ENCODE measurements at regions not wholly inside any gene's neighbourhood (a gene's known extent, or its start where the extent isn't known, plus 50 kb on each side); places are given as distances from the start of the nearest gene placed in this dataset.

GRCh38 chr13:50141375-50141975 is 126.2 kb downstream of the KCNRG start:
- Histone ChIP-seq H3K4me1 (ENCODE audit: control insufficient read depth, insufficient read depth, low read length) (no peaks in the 10 kb centered on the region), H4K8ac (ENCODE audit: low read depth in 2 of 2, low read length in 2 of 2) (no peak overlapping the region; a peak in 1 of 4 replicates), H2AK5ac (ENCODE audit: low read depth, low read length) (no peak overlapping the region), H2BK120ac (ENCODE audit: low read depth, low read length) (no peak overlapping the region), H2AFZ (replicated peaks; ENCODE audit: low read length, poor library complexity) (no peak overlapping the region), H3K27me3 (ENCODE audit: control insufficient read depth, insufficient read depth, low read length) (no peaks in the 10 kb centered on the region), H4K91ac (ENCODE audit: insufficient read depth, low read depth, low read length) (no peak overlapping the region), H3K9me1 (ENCODE audit: insufficient read depth, low read length) (no peaks in the 10 kb centered on the region), H3K27ac (ENCODE audit: insufficient read depth, low read length) (no peak overlapping the region), H3K4me2 (ENCODE audit: low read depth, low read length) (peak overlapping the region; percentile 65; the same call in 1 of the 2 replicates), H3K4me3 (ENCODE audit: insufficient read depth, low read depth, low read length) (no peak overlapping the region), H3K14ac (replicated peaks; ENCODE audit: low read depth, low read length) (no peak overlapping the region), H3K9me3 (ENCODE audit: control insufficient read depth, insufficient read depth, low read length) (no peaks in the 10 kb centered on the region), H3K9ac (ENCODE audit: low read depth, low read length) (no peak overlapping the region), H3K4ac (ENCODE audit: low read depth, low read length) (no peak overlapping the region), H3K56ac (ENCODE audit: extremely low read depth, insufficient read depth, low read length) (no peak overlapping the region), H3K23ac (ENCODE audit: low read depth, low read length) (no peak overlapping the region), H2BK20ac (ENCODE audit: low read depth, low read length) (no peak overlapping the region), H2AK9ac (replicated peaks; ENCODE audit: low read depth, low read length, poor library complexity) (no peak overlapping the region), H4K20me1 (ENCODE audit: insufficient read depth, low read length) (no peaks in the 10 kb centered on the region), H3K79me1 (ENCODE audit: low read depth in 1 of 2, low read length in 2 of 2) (no peaks in the 10 kb centered on the region), H2BK5ac (ENCODE audit: low read depth, low read length, poor library complexity, severe bottlenecking) (no peak overlapping the region), H4K5ac (ENCODE audit: low read depth, low read length) (no peak overlapping the region), H2BK15ac (ENCODE audit: low read depth, low read length) (no peak overlapping the region), H3K18ac (ENCODE audit: low read depth, low read length) (no peak overlapping the region), H3K36me3 (ENCODE audit: control insufficient read depth, insufficient read depth, low read length) (no peaks in the 10 kb centered on the region)
- no CpG with 5 or more reads among the region's 2 CpGs for WGBS, 2 experiments (ENCODE audit: extremely low coverage in 2 of 2, insufficient read length in 1 of 2)
- dilution Hi-C loops (cut with HindIII; ENCODE audit: low sequenced_read_pairs, unreplicated experiment) (no loop called here), intact Hi-C loops (cut with micrococcal nuclease) (no loop called here), in situ Hi-C loops (cut with MboI; ENCODE audit: low sequenced_read_pairs) (no loop called here)
- TF ChIP-seq, protein P1, sequence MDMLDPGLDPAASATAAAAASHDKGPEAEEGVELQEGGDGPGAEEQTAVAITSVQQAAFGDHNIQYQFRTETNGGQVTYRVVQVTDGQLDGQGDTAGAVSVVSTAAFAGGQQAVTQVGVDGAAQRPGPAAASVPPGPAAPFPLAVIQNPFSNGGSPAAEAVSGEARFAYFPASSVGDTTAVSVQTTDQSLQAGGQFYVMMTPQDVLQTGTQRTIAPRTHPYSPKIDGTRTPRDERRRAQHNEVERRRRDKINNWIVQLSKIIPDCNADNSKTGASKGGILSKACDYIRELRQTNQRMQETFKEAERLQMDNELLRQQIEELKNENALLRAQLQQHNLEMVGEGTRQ (IDR thresholded peaks at IDR 0.05; ENCODE audit: low read depth, low read length) = no peak
- no peak for TF ChIP-seq BHLHE40 (IDR thresholded peaks at IDR 0.05; ENCODE audit: low read depth, low read length)
- no peak for TF ChIP-seq RCOR1 (IDR thresholded peaks at IDR 0.05; ENCODE audit: insufficient replicate concordance, low read length)
- TF ChIP-seq RFX5 (IDR thresholded peaks at IDR 0.05; ENCODE audit: low read depth, low read length) = no peak
- TF ChIP-seq CHD1 (IDR thresholded peaks at IDR 0.05; ENCODE audit: low read depth, low read length) = no peak
- TF ChIP-seq CEBPB (IDR thresholded peaks at IDR 0.05; ENCODE audit: low read depth, low read length) = no peak
- no peak for TF ChIP-seq MAZ (IDR thresholded peaks at IDR 0.05; ENCODE audit: borderline replicate concordance, low read depth, low read length)
- no peak for TF ChIP-seq POLR2A (IDR thresholded peaks at IDR 0.05; ENCODE audit: low read depth, low read length)
- TF ChIP-seq, protein P2, sequence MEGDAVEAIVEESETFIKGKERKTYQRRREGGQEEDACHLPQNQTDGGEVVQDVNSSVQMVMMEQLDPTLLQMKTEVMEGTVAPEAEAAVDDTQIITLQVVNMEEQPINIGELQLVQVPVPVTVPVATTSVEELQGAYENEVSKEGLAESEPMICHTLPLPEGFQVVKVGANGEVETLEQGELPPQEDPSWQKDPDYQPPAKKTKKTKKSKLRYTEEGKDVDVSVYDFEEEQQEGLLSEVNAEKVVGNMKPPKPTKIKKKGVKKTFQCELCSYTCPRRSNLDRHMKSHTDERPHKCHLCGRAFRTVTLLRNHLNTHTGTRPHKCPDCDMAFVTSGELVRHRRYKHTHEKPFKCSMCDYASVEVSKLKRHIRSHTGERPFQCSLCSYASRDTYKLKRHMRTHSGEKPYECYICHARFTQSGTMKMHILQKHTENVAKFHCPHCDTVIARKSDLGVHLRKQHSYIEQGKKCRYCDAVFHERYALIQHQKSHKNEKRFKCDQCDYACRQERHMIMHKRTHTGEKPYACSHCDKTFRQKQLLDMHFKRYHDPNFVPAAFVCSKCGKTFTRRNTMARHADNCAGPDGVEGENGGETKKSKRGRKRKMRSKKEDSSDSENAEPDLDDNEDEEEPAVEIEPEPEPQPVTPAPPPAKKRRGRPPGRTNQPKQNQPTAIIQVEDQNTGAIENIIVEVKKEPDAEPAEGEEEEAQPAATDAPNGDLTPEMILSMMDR (conservative IDR thresholded peaks at IDR 0.05; ENCODE audit: low read depth, low read length) = no peak
- TF ChIP-seq SMC3 (IDR thresholded peaks at IDR 0.05; ENCODE audit: low read depth, low read length) = no peak
- TF ChIP-seq MXI1 (IDR thresholded peaks at IDR 0.05; ENCODE audit: borderline replicate concordance, low read depth, low read length) = no peak
- TF ChIP-seq NFE2L2 (IDR thresholded peaks at IDR 0.05; ENCODE audit: low read depth, low read length) = no peak
- DNase-seq (no peak), ATAC-seq (ENCODE audit: low read depth) (no peak)
- ChIA-PET CTCF (interaction anchor here (0.6 kb wide), 1 partner anchor 12 kb away, joined by 4 read pairs; no protein-coding TSS in a partner anchor), POLR2A (ENCODE audit: unreplicated experiment) (no interaction called here)
- no TSS peak for BruUV-seq (replicated peaks)
